Inferior parietal cortex (tissue), 1 donor: ENCODE measurements at regions not wholly inside any gene's neighbourhood (a gene's known extent, or its start where the extent isn't known, plus 50 kb on each side); places are given as distances from the start of the nearest gene placed in this dataset.

Experiments used
- DNase-seq: peaks from one replicate; pipeline ENCODE4 v3.0.0-alpha.2; 2016; ENCODE audit errors: extremely low spot score

DNA sequence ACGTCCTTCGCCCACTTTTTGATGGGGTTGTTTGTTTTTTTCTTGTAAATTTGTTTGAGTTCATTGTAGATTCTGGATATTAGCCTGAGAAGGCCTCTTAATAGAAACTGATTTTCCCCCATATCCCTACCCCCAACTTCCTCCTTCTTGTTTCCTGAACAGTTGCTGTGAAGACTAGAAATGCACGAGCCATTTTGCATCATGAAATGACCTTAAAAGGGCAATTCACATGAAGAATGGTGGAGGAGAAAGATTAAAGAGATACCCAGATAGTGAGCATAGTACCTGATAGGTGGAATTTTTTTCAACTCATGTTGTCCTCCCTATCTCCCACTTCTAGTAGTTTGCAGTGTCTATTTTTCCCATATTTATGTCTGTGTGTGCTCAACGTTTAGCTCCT lies 55.2 kb upstream of the KCNH8 start:
- DNase-seq, result no peak

DNA sequence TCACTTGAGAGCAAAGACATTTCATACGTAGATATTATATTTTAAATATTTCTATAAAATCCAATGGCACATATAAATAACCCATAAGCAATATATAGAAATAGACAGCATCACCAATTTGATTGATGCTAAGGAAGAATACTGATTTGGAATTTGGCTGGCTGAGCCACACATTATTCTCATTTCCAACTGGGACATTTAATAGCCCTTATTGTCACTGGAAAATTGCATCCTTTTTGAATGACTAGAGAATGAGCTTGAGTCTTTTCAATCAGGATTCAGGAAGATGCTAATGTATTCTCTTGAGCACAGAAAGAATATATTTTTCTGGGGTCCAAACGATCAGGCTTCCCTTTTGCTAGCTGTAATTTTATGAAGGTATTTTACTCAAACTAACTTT lies 70.9 kb upstream of the KCNH8 start:
- no peak for DNase-seq

- DNase-seq, result no peak
Observed at GRCh38 chr3:19075037-19075436, 73.3 kb upstream of the KCNH8 start.

- DNase-seq, result no peak
Observed at GRCh38 chr3:19074257-19074900, 73.9 kb upstream of the KCNH8 start.

DNA sequence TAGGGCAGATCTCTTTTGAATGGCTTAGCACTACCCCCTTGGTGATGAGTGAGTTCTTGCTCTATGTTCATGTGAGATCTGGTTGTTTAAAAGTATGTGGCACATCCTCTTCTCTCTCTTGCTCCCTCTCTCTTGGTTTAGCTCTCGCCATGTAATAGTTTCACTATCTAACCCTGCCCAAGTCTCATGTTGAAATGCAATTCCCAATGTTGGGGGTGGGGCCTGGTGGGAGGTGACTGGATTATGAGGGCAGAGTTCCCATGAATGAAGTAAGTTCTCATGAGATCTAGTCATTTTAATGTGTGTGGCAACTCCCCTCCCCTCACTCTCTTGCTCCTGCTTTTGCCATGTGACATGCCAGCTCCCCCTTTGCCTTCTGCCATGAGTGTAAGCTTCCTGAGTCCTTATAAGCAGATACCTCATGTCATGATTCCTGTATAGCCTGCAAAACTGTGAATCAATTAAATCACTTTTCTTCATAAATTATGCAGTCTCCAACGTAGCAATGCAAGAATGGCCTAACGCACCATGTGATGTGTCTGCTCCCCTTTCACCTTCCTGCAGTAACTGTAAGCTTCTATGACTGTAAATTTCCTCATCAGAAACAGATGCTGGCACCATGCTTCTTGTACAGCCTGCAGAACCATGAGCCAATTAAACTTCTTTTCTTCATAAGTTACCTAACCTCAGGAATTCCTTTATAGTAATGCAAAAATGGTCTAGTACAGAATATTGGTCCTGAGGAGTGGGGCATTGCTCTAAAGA lies 74.8 kb upstream of the KCNH8 start:
- DNase-seq, result no peak

GRCh38 chr3:19070325-19070724 lies 78.0 kb upstream of the KCNH8 start:
- DNase-seq, result no peak

GRCh38 chr3:19065027-19065426 lies 83.3 kb upstream of the KCNH8 start:
- DNase-seq, result peak; percentile 35

GRCh38 chr3:19063936-19064335 lies 84.4 kb upstream of the KCNH8 start:
- no peak for DNase-seq

DNA sequence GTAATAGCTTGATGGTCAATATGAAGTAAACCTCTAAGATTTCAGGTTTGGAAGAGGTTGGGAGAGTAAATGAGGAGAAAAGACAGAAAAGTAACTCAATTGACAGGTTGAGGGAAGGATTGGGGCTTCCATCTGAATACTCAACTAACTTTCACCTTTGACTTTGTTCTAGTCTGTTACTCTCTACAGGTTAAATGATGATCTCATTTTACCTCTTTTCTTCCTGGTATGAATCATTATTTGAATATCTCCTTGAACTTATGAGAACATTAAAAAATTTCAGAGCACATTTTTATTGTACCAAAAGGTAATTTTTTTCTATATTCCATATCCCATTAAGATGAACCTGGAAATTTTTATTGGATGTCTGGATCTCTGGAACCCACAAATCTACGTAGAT lies 87.9 kb upstream of the KCNH8 start:
- DNase-seq, result no peak

- no peak for DNase-seq
Observed at GRCh38 chr3:19052874-19053273, 95.4 kb upstream of the KCNH8 start.

GRCh38 chr3:19046440-19046839 lies 101.9 kb upstream of the KCNH8 start:
- peak; percentile 20 for DNase-seq

DNA sequence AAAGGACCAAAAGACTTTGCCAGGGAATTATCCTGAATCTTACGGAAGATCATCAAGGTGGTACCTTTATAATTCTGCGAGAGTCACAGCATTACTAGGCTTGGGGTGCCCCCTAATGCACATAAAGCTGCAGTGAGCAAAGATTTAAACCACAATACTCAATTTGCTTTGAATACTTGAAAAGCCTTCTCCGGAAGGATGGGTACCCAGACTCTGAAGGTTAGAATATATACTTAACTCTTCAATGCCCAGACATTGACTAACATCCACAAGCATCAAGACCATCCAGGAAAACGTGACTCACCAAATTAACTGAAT lies 117.8 kb upstream of the KCNH8 start:
- no peak for DNase-seq

DNA sequence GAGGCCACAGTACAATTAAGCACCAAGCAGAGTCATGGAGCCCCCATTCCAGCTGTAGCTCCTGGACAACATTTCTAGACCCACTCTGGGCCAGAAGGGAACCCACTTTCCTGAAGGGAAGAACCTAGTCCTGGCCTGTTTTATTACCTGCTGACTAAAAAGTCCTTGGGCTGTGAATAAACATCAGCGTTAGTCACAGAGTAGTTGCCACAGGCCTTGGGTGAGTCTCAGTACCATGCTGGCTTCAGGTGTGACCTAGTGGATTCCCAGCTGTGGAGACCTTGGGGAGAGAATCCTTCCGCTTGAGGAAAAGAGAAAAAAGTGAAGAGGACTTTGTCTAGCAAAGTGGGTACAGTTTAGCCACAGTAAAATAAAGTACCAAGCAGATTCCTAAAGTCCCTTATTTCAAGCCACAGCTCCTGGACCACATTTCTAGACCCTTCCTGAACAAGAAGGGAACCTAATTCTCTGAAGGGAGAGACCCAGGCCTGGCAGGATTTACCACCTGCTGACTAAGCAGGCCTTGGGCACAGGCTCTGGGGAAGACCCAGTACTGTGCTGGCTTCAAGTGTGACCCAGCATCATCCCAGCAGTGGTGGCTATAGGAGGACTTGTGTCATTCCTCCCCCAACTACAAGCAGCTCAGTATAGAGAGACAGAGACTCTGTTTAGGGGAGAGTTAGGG lies 118.3 kb upstream of the KCNH8 start:
- DNase-seq, result no peak

DNA sequence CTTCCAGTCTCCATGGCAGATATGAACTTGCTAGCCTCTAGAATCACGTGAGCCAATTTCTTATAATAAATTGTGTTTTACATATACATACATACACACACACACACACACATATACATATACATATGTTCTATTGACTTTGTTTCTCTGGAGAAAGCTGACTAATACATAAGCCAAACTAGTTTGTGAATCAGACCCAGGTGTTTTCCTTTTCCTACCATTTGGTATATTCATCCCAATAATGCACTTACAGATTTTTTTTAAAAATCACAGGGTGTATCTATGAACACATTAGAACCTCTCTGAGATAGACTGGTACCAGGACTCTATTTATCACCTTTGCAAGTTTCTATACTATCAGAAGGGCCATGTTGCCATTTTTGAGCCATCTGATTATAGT lies 122.9 kb upstream of the KCNH8 start:
- no peak for DNase-seq

- no peak for DNase-seq
Observed at GRCh38 chr3:19022546-19022945, 125.8 kb upstream of the KCNH8 start.

- no peak for DNase-seq
Observed at GRCh38 chr3:19016851-19017250, 131.5 kb upstream of the KCNH8 start.

DNA sequence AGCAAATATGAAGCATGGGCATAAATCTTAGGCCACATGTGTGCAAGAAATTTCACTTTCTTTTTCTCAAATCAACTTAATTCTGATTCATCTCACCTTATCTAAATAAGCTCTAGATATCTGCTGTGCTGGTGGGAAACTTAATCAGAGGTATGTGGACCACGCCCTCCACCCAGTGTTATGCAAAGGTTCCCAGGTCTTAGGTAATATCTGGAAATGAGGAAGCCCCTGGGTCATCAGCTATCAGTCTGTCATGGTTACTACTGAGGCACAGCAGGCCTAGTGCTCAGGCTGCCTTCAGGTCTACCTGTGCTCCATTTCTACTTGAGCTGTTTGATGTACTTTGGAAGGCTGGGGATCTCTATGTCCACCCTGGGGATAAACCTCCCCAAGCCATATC lies 134.4 kb upstream of the KCNH8 start:
- no peak for DNase-seq

DNA sequence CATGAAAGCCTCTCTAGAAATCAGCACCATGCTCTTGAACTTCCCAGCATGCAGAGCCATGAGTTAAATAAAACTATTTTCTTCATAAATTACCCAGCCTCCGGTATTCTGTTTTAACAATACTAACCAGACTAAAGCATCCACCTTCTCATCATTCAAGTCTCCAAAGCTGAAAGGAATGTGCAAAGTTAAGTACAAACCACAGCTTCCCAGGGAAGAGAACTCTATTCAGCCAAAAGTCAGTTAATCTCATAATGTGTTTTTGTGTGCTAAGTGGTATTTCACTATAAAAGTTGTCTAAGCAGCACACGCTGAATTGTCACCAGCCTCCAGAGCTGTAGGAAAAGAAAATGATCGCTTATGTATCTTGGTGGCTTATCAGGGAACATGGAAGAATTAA lies 135.5 kb upstream of the KCNH8 start:
- no peak for DNase-seq

- DNase-seq, result no peak
Observed at GRCh38 chr3:19002606-19003005, 145.7 kb upstream of the KCNH8 start.

DNA sequence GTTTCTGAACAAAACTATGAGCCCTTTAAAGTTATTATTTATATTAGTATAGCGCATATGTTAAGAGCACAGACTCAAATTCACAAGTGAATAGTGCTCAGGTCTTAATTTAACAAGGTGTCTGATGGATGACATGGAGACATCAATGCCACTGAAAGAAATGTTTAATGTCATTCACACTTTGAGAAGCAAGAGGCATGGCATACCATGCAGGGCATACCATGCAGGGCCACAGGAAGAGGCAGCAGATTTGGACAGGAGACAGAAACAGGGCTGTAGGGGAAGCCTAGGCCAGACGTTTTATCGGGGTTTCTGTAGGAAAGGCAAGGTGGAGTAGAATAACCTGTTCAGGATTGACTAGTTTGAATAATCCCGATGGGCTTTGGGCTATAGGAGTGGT lies 150.2 kb upstream of the KCNH8 start:
- DNase-seq, result no peak

- no peak for DNase-seq
Observed at GRCh38 chr3:18992709-18993108, 155.6 kb upstream of the KCNH8 start.

- no peak for DNase-seq
Observed at GRCh38 chr3:18989237-18989795, 159.0 kb upstream of the KCNH8 start.
